T-helper 1 cell treated with Interleukin-12 subunit alpha and Interleukin-12 subunit beta and Interleukin-4 antibody, amounts not matched to agents 30 ng/mL and 1 ng/mL, for 36 hours (primary cell): ENCODE measurements at regions not wholly inside any gene's neighbourhood (a gene's known extent, or its start where the extent isn't known, plus 50 kb on each side); places are given as distances from the start of the nearest gene placed in this dataset.

Source experiments
- intact Hi-C: fragments of 100-400 bp; cut with micrococcal nuclease; formaldehyde crosslinking; loops from one replicate; pipeline ENCODE4 v1.15.1; 2024

GRCh38 chr7:46343802-46344201, 422.7 kb upstream of the IGFBP3 start:
- intact Hi-C loops = no loop called here

- intact Hi-C loops = loop anchor here (2.0 kb wide), 1 partner anchor 54 kb away; no protein-coding TSS in a partner anchor
Observed at GRCh38 chr7:46322937-46323336, 401.9 kb upstream of the IGFBP3 start.

DNA sequence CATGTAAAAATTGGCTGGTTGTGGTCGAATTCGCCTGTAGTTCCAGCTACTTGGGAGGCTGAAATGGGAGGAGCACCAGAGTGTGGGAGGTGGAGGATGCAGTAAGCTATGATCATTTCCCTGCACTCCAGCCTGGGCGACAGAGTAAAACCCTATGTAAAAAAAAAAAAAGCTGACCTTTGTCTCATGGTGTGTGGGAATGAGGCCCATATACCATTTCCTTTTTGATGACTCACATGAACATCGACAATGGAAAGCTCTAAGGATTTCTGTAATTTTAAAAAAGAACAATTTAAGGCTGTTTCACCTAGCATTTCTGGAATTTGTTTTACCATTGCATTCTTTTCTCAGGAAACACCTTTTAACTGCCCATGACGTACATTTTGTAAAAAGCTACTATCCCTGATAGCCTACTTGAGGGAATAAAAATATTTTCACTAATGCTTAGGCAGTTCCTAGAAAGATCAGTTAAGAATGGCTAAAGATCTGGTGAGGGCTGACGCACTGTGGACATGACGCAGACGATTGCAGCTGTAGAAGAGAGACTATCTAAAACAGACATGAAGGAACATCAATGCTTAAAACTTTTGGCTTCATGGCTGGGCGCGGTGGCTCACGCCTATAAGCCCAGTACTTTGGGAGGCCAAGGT, 400.6 kb upstream of the IGFBP3 start:
- intact Hi-C loops = loop anchor here (2.0 kb wide), 1 partner anchor 55 kb away; no protein-coding TSS in a partner anchor

- intact Hi-C loops = no loop called here
Observed at GRCh38 chr7:46320956-46321355, 399.9 kb upstream of the IGFBP3 start.

GRCh38 chr7:46319841-46320240, 398.8 kb upstream of the IGFBP3 start:
- intact Hi-C loops = no loop called here

DNA sequence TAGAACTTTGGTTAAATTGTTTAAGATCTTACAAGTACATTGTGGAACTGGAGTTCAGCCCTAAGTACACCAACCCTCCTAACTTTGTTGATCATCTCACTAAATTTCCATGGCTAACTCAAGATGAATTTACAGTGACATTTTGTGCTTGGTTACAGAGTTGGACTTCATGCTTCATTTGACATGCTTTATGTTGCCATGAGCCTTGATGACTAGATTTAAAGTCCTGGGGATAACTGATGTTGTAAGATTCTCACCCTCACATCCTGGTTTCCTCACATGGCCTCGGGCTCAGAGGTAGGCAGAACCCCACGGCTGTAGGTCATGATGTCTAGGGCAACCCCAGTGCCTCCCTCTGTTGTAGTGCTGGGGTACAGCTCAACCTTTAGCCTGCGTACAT, 397.2 kb upstream of the IGFBP3 start:
- intact Hi-C loops = no loop called here

DNA sequence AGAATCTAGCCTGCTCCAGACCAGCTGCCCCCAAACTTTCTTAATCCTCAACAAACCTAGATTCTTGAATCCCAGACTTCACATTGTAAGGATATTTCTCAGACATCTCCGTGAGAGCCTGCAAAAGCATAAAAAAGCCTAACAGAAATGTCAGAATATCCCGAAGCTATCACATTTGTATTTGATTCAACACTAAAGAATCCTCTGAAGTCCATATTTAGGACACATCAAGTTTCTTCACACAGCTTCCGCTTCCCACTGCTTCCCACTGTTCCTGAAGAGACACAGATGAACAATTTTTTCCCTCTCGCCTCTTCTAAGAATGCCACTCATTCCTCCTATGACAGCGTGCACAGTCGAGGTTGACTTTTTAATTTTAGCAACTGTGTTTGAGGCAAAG, 396.2 kb upstream of the IGFBP3 start:
- intact Hi-C loops = no loop called here

- intact Hi-C loops = no loop called here
Observed at GRCh38 chr7:46315891-46316290, 394.8 kb upstream of the IGFBP3 start.

DNA sequence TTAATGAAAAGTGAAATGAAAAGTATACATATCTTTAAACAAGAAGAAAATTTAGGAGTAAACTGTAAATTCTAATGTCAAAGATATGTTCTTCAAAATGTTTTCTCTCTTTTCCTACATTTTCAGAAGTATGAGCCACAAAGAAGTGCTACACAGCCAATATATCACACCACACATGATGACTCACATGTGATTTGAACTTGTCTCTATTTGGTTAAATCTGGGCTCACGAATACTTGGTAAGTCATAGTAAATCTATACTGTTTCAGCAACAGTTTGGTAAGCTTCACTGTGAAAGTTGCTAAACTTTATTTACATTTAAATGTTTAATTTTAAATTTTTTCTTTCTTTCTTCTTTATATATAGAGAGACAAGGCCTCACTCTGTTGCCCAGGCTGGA, 380.6 kb upstream of the IGFBP3 start:
- intact Hi-C loops = no loop called here

GRCh38 chr7:46297515-46297914, 376.4 kb upstream of the IGFBP3 start:
- intact Hi-C loops = no loop called here

GRCh38 chr7:46296526-46296925, 375.5 kb upstream of the IGFBP3 start:
- intact Hi-C loops = no loop called here

GRCh38 chr7:46294381-46294780, 373.3 kb upstream of the IGFBP3 start:
- intact Hi-C loops = no loop called here

- intact Hi-C loops = no loop called here
Observed at GRCh38 chr7:46292741-46293140, 371.7 kb upstream of the IGFBP3 start.

- intact Hi-C loops = no loop called here
Observed at GRCh38 chr7:46291601-46292150, 370.6 kb upstream of the IGFBP3 start.

- intact Hi-C loops = no loop called here
Observed at GRCh38 chr7:46291050-46291438, 370.0 kb upstream of the IGFBP3 start.

DNA sequence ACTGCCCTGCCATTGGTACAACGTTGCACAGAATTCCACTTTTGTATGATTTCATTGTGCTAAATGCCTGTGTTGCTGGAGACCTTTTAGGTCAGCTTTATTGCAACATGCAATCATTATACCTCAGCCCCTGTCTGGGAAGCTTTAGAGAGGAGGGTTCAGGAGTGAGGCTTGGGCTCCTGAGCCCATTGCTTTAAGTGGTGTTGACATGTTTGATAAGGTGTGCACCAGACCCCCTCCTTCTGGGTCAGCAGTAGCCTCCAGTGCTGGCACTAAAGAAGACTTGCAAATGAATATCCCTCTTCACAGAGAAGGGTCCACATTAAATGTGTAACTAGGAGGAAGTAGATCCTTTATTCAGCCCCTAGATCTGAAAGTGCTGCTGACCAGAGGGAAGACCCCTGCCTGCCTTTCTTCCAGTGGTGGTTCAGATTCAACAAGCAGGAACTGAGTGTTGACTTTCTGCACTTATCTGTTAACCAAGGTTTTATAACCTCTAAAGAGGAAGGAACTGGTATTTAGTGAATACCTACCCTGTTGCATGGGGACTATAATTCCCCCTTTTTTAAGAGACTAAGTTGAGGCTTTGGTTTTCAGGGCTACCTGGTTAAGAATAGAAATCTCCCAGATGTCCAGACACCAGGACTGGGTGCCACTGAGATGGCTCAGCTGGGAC, 369.4 kb upstream of the IGFBP3 start:
- intact Hi-C loops = no loop called here

GRCh38 chr7:46288861-46289260, 367.8 kb upstream of the IGFBP3 start:
- intact Hi-C loops = no loop called here

DNA sequence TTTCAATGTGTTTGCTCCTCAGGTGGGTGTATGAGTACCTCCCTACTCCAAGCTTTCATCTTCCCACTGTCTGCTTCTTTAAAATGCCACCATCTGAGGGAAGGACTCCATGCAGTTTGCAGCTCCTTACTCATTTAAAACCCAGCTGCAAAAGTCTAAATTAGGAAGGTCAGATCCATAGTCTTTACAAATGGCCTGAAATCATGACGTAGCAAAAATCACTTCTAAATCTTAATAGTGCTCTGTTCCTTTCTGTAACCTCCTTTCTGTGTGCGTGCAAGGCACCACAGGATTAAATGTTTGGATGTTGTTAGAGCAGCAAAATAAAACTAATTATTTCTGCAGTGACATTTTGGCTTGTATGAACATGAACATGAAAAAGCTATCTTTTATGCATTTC, 366.9 kb upstream of the IGFBP3 start:
- intact Hi-C loops = no loop called here

- intact Hi-C loops = no loop called here
Observed at GRCh38 chr7:46286957-46287356, 365.9 kb upstream of the IGFBP3 start.

DNA sequence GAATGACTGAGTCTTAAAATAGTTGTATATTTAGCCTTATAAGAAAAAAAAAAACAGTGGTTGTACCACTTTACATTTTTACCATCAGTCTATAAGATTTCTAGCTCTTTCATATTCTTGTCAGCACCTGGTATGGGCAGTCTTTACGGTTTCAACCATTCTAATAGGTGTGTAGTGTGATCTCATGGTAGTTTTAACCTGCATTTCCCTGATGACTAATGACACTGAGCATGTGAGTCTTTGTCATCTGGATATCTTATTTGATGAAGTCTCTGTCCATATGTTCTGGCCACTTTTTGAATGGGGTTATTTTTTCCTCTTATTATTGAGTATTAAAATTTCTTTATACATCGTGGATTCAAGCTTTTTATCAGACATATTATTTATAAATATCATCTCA, 365.3 kb upstream of the IGFBP3 start:
- intact Hi-C loops = no loop called here

- intact Hi-C loops = no loop called here
Observed at GRCh38 chr7:46285878-46286277, 364.8 kb upstream of the IGFBP3 start.

DNA sequence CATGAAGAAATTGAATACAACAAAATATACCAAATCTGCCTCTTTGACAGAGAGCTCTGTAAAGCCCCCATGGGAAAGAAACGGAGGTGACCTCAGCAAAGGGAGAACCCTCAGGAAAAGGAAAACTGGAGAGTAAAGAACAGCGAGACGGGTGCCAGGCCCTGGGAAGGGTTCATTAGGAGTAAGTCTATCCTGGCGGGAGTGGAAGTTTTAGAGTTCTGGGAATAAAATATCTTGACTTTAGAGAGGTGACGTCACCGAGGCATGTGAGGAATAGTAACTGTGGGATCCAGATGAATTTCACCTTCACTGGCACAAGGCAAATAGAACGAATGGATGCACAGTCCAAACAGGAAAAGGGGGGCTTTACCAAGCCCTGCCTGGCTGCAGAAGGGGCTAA, 362.8 kb upstream of the IGFBP3 start:
- intact Hi-C loops = no loop called here

DNA sequence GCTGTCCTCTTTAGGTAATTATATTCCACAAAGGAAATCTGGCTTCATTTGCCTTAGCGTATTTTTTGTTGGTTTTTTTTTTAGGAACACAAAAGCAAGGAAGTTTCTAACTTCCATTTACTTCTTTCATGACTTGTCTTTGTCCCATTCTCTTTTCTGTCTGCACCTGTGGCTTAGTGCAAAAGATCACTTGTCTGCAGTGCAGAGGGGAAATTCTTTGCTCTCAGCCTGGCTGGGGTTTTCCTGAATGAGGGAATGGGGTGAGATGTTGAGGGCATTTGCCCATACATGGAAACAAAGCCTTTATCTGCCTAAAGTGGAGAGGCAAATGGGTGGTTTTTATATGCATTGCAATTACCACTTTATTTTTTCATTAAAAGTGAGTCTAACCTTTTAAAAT, 361.1 kb upstream of the IGFBP3 start:
- intact Hi-C loops = no loop called here
